ENCODE measurements at regions not wholly inside any gene's neighbourhood (a gene's known extent, or its start where the extent isn't known, plus 50 kb on each side); places are given as distances from the start of the nearest gene placed in this dataset.
"Not testable (repeated sequence)": the region's sequence is repeated elsewhere in the genome, so short reads cannot be mapped to it uniquely, and the experiment has no call there.

GRCh38 chr1:21367973-21368514 is 71.9 kb upstream of the NBPF3 start:
- TF ChIP-seq, protein P1, sequence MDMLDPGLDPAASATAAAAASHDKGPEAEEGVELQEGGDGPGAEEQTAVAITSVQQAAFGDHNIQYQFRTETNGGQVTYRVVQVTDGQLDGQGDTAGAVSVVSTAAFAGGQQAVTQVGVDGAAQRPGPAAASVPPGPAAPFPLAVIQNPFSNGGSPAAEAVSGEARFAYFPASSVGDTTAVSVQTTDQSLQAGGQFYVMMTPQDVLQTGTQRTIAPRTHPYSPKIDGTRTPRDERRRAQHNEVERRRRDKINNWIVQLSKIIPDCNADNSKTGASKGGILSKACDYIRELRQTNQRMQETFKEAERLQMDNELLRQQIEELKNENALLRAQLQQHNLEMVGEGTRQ (IDR thresholded peaks at IDR 0.05; ENCODE audit: low read length): not testable (repeated sequence)
- not testable (repeated sequence) for TF ChIP-seq TAF1, TEAD4 (IDR thresholded peaks at IDR 0.05; ENCODE audit: low read depth, low read length)

Measured in H1 (cell line).